DOHH2 (cell line): ENCODE measurements at regions not wholly inside any gene's neighbourhood (a gene's known extent, or its start where the extent isn't known, plus 50 kb on each side); places are given as distances from the start of the nearest gene placed in this dataset.

Source experiments
- H3F3A ChIP-seq: fragments of 200-600 bp; sonication (generic), shearing (Covaris generic); 2 replicates; pipeline ENCODE4 v1.6.0; 2016; ENCODE audit warnings: antibody characterized with exemption, mild to moderate bottlenecking; ENCODE audit not compliant: control insufficient read depth, insufficient read depth
- H3K27ac ChIP-seq: fragments of 200-600 bp; sonication (generic); 2 replicates; pipeline ENCODE4 v1.5.1; 2014; ENCODE audit warnings: low read depth, mild to moderate bottlenecking, low read length, moderate library complexity
- H3K27me3 ChIP-seq: fragments of 200-600 bp; sonication (generic); 2 replicates; pipeline ENCODE4 v1.6.1; 2014; ENCODE audit warnings: mild to moderate bottlenecking, low read length, mixed read lengths; ENCODE audit not compliant: control insufficient read depth
- H3K36me3 ChIP-seq: fragments of 200-600 bp; sonication (generic); 2 replicates; pipeline ENCODE4 v1.6.1; 2014; ENCODE audit warnings: mild to moderate bottlenecking, low read length, moderate library complexity, mixed read lengths; ENCODE audit not compliant: control insufficient read depth
- H3K4me1 ChIP-seq: fragments of 200-600 bp; sonication (generic); 2 replicates; pipeline ENCODE4 v1.6.1; 2014; ENCODE audit warnings: mild to moderate bottlenecking, low read length, mixed read lengths; ENCODE audit not compliant: control insufficient read depth
- H3K4me2 ChIP-seq: fragments of 200-600 bp; sonication (generic); 2 replicates; pipeline ENCODE4 v1.6.0; 2014; ENCODE audit warnings: mild to moderate bottlenecking, low read length, moderate library complexity
- H3K4me3 ChIP-seq: fragments of 200-600 bp; sonication (generic); 2 replicates; pipeline ENCODE4 v1.5.1; 2014; ENCODE audit warnings: mild to moderate bottlenecking, low read length, mixed read lengths
- H3K79me2 ChIP-seq: fragments of 200-600 bp; sonication (generic); 2 replicates; pipeline ENCODE4 v1.6.1; 2014; ENCODE audit warnings: mild to moderate bottlenecking, low read length, mixed read lengths; ENCODE audit not compliant: control insufficient read depth
- H3K9me2 ChIP-seq: fragments of 200-600 bp; sonication (generic); replicated peaks from 2 replicates; pipeline ENCODE4 v1.6.1; 2014; ENCODE audit warnings: mild to moderate bottlenecking, low read length, mixed read lengths; ENCODE audit not compliant: control insufficient read depth
- H3K9me3 ChIP-seq: fragments of 200-600 bp; sonication (generic); 2 replicates; pipeline ENCODE4 v1.6.1; 2014; ENCODE audit warnings: antibody characterized with exemption, low read length, mixed read lengths; ENCODE audit not compliant: control insufficient read depth, insufficient read depth
- H4K20me1 ChIP-seq: fragments of 200-600 bp; sonication (generic); 2 replicates; pipeline ENCODE4 v1.6.0; 2014; ENCODE audit warnings: low read depth, mild to moderate bottlenecking, antibody characterized with exemption, low read length, moderate library complexity; ENCODE audit not compliant: control insufficient read depth, insufficient read depth
- EZH2phosphoT487 ChIP-seq: fragments of 200-600 bp; sonication (generic); IDR thresholded peaks from 2 replicates; pipeline ENCODE4 v1.6.1; 2017; ENCODE audit warnings: borderline replicate concordance, mild to moderate bottlenecking, antibody characterized with exemption, low read length, moderate library complexity, mixed read lengths
- TF ChIP-seq, protein P1 (sequence below): fragments of 200-600 bp; sonication (generic); IDR thresholded peaks from one replicate; pipeline ENCODE4 v1.5.1; 2014; ENCODE audit warnings: antibody characterized with exemption, mild to moderate bottlenecking, low read depth, low read length; ENCODE audit not compliant: poor library complexity, severe bottlenecking

DNA sequence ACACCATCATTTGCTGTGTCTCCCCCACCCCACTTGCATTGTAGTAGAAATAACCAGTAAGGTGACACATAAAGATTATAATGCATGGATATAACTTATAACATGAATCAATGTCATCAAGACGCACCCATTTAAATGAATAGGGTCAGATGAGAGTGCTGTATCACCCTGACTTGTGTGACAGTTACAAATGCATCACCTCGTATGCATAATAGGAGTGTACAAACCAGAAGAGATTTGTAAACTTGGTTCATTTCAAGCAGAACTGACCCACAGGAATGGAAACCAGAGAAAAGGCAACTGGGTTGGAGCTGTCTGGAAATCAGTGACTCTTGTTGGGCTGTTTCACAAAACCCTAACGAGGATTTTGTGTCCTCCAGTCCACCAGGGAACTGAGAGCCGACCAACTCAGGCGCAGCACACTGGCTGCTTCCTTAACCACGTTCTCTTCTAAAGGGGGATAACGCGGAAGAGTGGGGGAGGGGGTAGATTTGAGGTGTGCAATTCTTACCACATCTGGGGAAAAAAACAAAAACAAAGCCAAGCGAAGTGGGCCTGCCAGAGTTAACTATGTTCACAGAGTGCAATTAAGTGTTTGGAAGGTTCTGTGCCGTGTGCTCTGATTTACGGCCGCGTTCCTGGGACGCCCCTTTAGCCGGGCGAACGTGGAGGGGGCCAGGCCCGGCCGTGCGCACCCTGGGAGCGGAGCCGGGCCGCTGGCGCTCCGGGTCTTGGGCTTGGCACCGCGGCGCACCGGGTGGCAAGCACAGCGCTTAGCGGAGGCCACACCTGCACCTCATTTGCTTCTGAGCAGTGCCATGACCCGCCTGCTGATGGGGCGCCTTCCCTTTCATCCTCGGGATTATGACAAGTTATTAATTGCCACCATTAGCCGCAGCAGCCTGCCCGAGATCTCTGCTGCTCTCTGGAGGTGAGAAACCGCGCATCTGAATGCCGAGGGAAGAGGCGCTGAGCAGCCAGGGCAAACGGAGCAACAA, 248.8 kb upstream of the FOXD3 start:
- Histone ChIP-seq H3K4me3 (no peak overlapping the region), H3K9me3 (no peaks in the 10 kb centered on the region), H4K20me1 (no peaks in the 10 kb centered on the region), H3K4me2 (no peak overlapping the region), H3K27ac (no peak overlapping the region), H3K27me3 (peaks cover 6% of the 10 kb centered on the region; the same call in 1 of the 2 replicates), H3K9me2 (no peaks in the 10 kb centered on the region), H3F3A (no peaks in the 10 kb centered on the region), H3K36me3 (no peaks in the 10 kb centered on the region), H3K4me1 (no peaks in the 10 kb centered on the region), H3K79me2 (no peaks in the 10 kb centered on the region)
- TF ChIP-seq, protein P1, sequence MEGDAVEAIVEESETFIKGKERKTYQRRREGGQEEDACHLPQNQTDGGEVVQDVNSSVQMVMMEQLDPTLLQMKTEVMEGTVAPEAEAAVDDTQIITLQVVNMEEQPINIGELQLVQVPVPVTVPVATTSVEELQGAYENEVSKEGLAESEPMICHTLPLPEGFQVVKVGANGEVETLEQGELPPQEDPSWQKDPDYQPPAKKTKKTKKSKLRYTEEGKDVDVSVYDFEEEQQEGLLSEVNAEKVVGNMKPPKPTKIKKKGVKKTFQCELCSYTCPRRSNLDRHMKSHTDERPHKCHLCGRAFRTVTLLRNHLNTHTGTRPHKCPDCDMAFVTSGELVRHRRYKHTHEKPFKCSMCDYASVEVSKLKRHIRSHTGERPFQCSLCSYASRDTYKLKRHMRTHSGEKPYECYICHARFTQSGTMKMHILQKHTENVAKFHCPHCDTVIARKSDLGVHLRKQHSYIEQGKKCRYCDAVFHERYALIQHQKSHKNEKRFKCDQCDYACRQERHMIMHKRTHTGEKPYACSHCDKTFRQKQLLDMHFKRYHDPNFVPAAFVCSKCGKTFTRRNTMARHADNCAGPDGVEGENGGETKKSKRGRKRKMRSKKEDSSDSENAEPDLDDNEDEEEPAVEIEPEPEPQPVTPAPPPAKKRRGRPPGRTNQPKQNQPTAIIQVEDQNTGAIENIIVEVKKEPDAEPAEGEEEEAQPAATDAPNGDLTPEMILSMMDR = no peak
- TF ChIP-seq EZH2phosphoT487 = no peak

DNA sequence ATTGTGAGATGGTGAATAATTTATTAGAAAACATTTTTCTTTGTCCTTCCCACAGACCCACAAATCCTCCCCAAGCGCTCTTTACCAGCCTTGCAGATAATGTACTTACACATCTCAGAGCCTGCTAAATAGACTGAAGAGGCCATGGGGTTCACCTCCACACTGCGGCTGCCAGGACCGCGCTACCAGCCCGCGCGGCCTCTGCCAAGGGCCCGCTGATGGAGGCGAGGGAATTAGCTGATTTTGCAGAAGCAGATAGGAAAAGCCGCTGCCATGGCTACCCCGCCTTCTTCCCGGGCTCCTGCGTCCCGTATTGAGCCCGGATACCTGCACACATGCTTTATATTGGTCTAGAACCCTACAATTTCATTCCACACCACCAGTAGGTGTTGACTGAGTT, 248.0 kb upstream of the FOXD3 start:
- peaks cover 6% of the 10 kb centered on the region; the same call in 1 of the 2 replicates for H3K27me3 ChIP-seq
- no peaks in the 10 kb centered on the region for H3K9me3 ChIP-seq
- no peaks in the 10 kb centered on the region for H3K79me2 ChIP-seq
- no peaks in the 10 kb centered on the region for H3K36me3 ChIP-seq
- no peak overlapping the region for H3K27ac ChIP-seq
- TF ChIP-seq EZH2phosphoT487 = no peak
- TF ChIP-seq, protein P1 = no peak
- H3F3A ChIP-seq = no peaks in the 10 kb centered on the region
- no peaks in the 10 kb centered on the region for H3K9me2 ChIP-seq
- H3K4me2 ChIP-seq = no peak overlapping the region
- H4K20me1 ChIP-seq = no peaks in the 10 kb centered on the region
- H3K4me1 ChIP-seq = no peaks in the 10 kb centered on the region
- no peak overlapping the region for H3K4me3 ChIP-seq

DNA sequence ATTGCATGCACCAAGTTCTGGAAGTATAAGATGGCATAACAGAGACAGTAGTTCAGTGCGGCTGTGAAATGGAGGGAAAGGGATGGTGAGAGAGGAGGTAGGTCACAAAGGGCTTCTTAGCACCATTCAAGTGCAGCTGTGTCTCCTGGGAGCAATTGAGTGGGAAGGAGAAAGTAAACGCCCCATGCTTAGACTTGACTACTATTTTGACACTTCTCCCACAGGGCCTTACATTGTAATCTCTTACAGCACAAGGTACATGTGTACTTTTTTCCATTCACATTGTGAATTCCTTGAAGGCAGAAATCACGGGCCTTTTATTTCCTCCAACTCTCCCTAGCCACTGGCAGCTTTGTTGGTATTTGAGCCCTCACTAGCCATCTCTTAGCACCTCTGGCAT, 239.6 kb upstream of the FOXD3 start:
- no peaks in the 10 kb centered on the region for H4K20me1 ChIP-seq
- H3K4me1 ChIP-seq = no peaks in the 10 kb centered on the region
- H3K27ac ChIP-seq = no peak overlapping the region
- no peak overlapping the region for H3K4me2 ChIP-seq
- no peaks in the 10 kb centered on the region for H3K79me2 ChIP-seq
- no peaks in the 10 kb centered on the region for H3K9me2 ChIP-seq
- no peaks in the 10 kb centered on the region for H3K27me3 ChIP-seq
- no peaks in the 10 kb centered on the region for H3K9me3 ChIP-seq
- no peak for TF ChIP-seq EZH2phosphoT487
- no peaks in the 10 kb centered on the region for H3K36me3 ChIP-seq
- no peak overlapping the region for H3K4me3 ChIP-seq
- H3F3A ChIP-seq = no peaks in the 10 kb centered on the region

DNA sequence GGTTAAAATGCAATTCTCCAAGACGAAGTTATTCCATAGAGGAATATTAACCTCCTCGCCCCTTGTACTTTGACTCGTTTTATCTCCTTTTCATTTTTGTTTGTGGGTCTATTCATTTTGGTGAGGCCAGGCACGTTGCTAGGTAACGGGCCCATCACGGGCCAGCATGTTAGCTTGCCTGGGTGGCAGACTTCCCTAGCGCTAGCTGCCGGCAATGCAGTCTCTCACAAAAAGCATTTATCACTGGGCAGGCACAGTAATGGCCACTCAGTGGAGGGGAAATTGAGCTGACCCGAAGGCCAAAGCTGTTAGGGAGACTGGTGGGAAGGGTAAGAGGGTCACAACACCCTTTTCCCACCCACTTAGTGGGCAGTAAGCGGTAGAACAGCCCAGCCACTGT, 234.4 kb upstream of the FOXD3 start:
- Histone ChIP-seq H4K20me1 (no peaks in the 10 kb centered on the region), H3F3A (no peaks in the 10 kb centered on the region), H3K4me3 (no peak overlapping the region), H3K27ac (no peak overlapping the region), H3K9me2 (no peaks in the 10 kb centered on the region), H3K4me1 (no peaks in the 10 kb centered on the region), H3K9me3 (no peaks in the 10 kb centered on the region), H3K79me2 (no peaks in the 10 kb centered on the region), H3K27me3 (no peaks in the 10 kb centered on the region), H3K36me3 (no peaks in the 10 kb centered on the region), H3K4me2 (no peak overlapping the region)
- TF ChIP-seq EZH2phosphoT487 = no peak
- TF ChIP-seq, protein P1 = no peak
